GM03348 (cell line): ENCODE measurements at regions not wholly inside any gene's neighbourhood (a gene's known extent, or its start where the extent isn't known, plus 50 kb on each side); places are given as distances from the start of the nearest gene placed in this dataset.

Experiments
- DNase-seq: peaks from one replicate; pipeline ENCODE4 v3.0.0; 2012; ENCODE audit warnings: low spot score

- DNase-seq, result no peak
Observed at GRCh38 chr16:11445486-11445885, 100.2 kb downstream of the RMI2 start.

DNA sequence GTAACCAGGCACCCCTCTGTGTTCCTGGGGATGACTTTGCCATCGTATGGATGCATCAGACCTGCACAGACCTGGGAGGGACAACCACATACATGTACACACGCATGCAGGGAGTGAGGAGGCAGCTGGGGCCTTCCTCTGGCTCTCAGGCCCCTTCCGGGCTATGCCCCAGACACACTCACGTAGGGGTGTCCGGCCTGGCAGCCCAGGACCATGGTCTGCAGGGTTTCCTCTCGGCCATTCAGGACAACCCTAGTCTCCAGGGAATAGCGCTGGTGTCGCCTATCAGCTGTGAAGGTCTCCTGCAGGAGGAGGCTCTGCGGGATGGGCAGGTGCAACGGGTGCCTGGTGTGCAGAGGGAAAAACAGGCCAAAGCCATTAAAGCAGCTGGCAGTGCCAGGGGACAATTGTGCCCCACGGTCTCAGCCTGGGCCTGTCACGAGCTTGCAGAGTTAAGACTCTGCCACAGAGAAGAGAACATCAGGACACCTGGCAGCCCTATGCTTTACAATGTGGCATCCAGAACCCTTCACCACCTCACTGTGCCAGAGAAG, 101.4 kb downstream of the RMI2 start:
- no peak for DNase-seq

- DNase-seq, result no peak
Observed at GRCh38 chr16:11447272-11447671, 102.0 kb downstream of the RMI2 start.

- no peak for DNase-seq
Observed at GRCh38 chr16:11447836-11448235, 102.6 kb downstream of the RMI2 start.

GRCh38 chr16:11448796-11449416, 103.6 kb downstream of the RMI2 start:
- no peak for DNase-seq

DNA sequence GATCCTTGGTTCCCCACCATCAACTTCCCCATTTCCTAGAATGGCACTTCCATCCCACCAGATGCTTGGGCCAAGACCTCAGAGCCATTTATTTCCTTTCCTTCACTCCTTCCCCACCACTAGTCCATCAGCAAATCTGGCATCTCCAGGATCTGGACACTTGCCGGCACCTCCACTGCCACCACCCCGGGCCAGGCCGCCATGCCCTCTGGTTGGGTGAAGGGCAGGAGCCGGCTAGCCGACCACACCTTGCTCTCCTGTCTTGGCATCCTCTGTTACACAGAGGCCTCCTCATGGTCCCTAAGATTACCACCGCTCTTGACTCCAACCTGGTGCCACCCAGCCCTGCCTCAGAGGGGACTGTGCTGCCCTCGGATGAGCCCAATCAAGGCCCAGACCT, 104.5 kb downstream of the RMI2 start:
- DNase-seq, result no peak

DNA sequence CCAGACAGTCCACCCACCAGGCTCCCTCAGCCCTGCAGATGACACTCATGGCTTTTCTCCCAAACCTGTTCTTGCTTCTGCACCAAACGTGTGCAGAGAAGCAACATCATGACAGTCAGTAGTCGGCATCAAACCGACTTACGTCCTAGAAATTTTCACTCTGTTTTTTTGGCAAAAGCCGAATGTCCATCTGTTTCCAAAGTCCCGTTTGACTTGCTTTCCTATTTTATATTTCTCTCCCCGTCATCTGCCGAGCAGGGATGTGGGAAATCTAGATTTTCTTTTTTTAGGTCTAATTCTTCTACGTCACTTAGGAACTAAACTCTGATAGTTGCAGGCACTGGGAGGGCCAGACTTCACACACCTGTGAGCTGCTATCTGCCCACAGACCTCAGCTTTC, 104.9 kb downstream of the RMI2 start:
- no peak for DNase-seq

DNA sequence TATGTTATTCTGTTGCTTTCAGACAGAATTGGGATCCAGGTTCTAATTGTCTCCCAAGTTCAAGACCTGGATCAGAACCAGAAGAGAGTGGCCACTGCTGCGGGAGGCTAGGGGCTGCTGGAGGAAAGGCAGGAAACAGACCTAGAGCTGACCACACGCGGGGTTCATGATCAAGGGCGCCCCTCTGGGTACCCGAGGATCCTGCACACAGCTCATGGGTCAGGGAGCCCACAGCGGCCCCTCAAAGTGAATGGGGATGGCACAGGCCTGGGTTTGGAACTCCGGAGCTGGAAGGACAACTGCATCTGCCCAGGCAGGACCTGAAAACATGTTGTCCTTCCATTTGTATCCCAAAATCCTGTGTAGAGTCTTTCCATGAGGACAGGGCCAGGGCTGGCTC, 107.0 kb downstream of the RMI2 start:
- no peak for DNase-seq

DNA sequence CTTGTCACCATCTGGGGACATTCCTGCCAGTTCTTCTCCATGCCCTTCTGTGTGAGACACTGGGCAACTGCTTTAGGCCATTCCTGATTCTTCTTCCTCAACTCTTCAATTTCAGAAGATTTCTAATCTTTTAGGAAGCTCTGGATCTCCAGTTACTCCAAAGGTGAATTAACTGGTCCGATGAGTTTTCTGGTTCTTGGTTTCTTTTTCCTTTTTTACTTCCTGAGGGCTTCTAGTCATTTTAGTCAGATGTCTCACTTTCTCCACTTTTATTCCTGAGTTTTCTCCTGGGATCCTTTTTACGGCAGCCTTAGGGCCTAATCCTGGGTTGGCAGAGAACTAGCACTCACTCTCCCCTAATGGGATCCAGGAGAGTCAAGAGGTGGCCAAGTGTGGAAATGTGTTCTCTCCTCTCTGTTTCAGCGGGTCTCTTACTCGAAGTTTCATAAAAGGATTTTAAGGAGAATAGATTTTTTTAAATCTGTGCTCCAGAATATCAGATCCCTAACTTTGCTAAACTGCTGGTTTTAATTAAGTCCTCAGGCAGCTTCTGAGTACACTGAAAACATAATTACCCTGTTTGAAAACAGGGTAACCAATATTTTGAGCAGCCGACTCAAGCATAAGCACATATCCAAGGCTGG, 107.6 kb downstream of the RMI2 start:
- DNase-seq, result no peak

- DNase-seq, result no peak
Observed at GRCh38 chr16:11456741-11457140, 111.5 kb downstream of the RMI2 start.

DNA sequence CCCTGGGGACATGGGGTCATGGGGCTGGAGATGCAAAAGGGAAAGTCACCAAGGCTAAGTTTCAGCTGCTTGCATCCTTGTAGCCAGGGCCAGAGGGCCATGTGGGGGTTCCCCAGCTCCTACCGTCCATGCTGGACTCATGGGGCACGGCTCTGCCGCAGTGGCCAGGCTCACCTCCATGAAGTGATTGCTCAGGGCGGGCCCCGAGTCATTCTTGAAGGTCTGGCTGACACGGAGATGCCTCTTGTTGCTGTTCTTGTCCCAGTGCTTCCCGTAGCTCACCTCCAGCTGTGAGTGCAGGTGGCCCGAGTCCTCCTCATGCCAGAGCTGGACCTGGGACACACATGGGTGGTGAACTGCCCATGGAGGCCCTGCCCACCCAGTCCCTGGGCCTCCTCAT, 114.5 kb downstream of the RMI2 start:
- no peak for DNase-seq

GRCh38 chr16:11460820-11461594, 115.7 kb downstream of the RMI2 start:
- no peak for DNase-seq

DNA sequence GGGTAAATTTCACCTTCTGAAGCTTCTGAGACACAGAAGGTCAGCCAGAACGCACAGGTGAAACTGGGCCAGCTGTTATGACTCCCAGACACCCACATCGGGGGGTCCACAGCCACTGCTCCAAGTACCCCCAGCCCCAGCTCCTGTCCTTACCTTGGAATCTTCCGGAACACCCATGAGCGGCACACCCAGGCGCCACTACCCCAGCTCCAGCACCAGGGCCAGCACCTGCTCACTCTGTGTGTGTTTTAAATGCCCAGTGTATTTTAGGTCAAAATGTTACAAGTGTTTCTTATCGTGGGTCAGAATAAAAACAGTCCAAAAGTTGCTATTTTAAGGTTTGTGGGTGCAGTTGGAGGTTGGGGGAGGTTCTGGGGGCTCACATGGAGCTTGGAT, 116.3 kb downstream of the RMI2 start:
- no peak for DNase-seq

GRCh38 chr16:11462036-11462435, 116.8 kb downstream of the RMI2 start:
- DNase-seq, result no peak

- no peak for DNase-seq
Observed at GRCh38 chr16:11462861-11463260, 117.6 kb downstream of the RMI2 start.

GRCh38 chr16:11464241-11464640, 119.0 kb downstream of the RMI2 start:
- no peak for DNase-seq

- no peak for DNase-seq
Observed at GRCh38 chr16:11465675-11466074, 120.4 kb downstream of the RMI2 start.

GRCh38 chr16:11470676-11471415, 115.9 kb downstream of the LITAF start:
- DNase-seq, result no peak

GRCh38 chr16:11471548-11471947, 115.2 kb downstream of the LITAF start:
- DNase-seq, result no peak

- no peak for DNase-seq
Observed at GRCh38 chr16:11472410-11472809, 114.3 kb downstream of the LITAF start.

DNA sequence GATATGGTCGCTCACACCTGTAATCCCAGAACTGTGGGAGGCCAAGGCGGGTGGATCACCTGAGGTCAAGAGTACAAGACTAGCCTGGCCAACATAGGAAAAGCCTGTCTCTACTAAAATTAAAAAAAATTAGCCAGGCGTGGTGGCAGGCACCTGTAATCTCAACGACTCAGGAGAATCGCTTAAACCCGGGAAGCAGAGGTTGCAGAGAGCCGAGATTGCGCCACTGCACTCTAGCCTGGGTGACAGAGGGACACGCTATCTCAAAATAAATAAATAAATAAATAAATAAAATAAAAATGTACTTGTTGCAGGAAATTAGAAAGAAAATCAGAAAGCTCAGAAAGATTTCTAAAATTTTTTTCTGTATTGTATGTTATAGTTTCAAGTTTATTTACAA, 113.9 kb downstream of the LITAF start:
- DNase-seq, result no peak

DNA sequence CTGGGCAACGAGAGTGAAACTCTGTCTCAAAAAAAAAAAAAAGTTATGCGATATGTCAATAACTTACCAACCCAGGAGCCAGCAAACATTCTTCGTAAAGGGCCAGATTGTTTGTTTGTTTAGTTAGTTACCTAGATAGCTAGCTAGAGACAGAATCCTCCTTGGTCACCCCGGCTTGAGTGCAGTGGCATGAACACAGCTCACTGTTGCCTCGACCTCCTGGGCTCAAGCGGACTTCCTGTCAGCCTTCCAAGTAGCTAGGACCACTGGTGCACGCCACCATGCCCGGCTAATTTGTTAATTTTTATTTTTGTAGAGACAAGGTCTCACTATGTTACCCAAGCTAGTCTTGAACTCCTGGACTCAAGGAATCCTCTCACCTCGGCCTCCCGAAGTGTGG, 113.0 kb downstream of the LITAF start:
- DNase-seq, result no peak
